ENCODE measurements at regions not wholly inside any gene's neighbourhood (a gene's known extent, or its start where the extent isn't known, plus 50 kb on each side); places are given as distances from the start of the nearest gene placed in this dataset.
"Not testable (repeated sequence)": the region's sequence is repeated elsewhere in the genome, so short reads cannot be mapped to it uniquely, and the experiment has no call there.

DNA sequence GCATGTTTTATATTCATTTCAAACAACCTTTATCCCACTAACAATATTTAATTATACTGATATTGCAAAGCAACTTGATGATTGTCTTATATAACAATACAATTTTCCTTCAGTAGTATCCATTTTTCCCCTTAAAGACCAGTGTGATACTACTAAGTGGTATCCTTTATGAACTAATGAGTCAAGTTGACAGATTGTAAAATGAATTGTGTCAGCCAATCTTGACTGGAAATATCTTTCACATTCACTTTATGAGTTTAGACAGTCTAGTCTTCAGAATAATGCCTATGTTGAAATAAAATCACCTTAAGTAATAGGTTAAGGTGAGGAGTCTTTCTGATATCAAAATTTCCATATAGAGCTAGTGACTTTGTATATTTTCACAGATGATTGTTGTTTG lies 950.0 kb upstream of the CELF2 start:
- ChIA-PET POLR2A (no interaction called here), CTCF (no interaction called here)
- DNase-seq (ENCODE audit: low read depth, low spot score), result no peak
- dilution Hi-C loops (cut with MboI; ENCODE audit: extremely low pct_ligation_motif_present, low sequenced_read_pairs) (no loop called here), intact Hi-C loops (cut with micrococcal nuclease) (no loop called here)
- Histone ChIP-seq H3K9me3 (replicated peaks; ENCODE audit: control insufficient read depth, insufficient read depth, low read length) (no peaks in the 10 kb centered on the region), H2AFZ (ENCODE audit: low read depth, low read length) (no peak overlapping the region), H3K79me2 (ENCODE audit: control insufficient read depth, insufficient read depth, low read length) (no peaks in the 10 kb centered on the region), H3K27ac (ENCODE audit: insufficient read depth, low read depth, low read length) (no peak overlapping the region), H3K4me3 (replicated peaks in 1 of 3; ENCODE audit: insufficient read depth in 1 of 3, low read depth in 1 of 3, low read length in 3 of 3) (no peak overlapping the region), H3K36me3 (ENCODE audit: control insufficient read depth in 2 of 2, extremely low read depth in 1 of 2, insufficient read depth in 2 of 2, low read length in 2 of 2) (no peaks in the 10 kb centered on the region), H3K4me2 (ENCODE audit: insufficient read depth, low read length) (no peak overlapping the region), H3K27me3 (ENCODE audit: control insufficient read depth in 2 of 2, insufficient read depth in 2 of 2, low read length in 2 of 2) (no peaks in the 10 kb centered on the region), H3K9me1 (replicated peaks; ENCODE audit: control insufficient read depth, extremely low read depth, insufficient read depth, low read length) (no peaks in the 10 kb centered on the region), H3K4me1 (ENCODE audit: control insufficient read depth, extremely low read depth, insufficient read depth, low read length) (no peaks in the 10 kb centered on the region), H3K9ac (replicated peaks; ENCODE audit: extremely low read depth, insufficient read depth, low read length) (no peak overlapping the region), H4K20me1 (replicated peaks; ENCODE audit: control insufficient read depth, extremely low read depth, insufficient read depth, low read length) (no peaks in the 10 kb centered on the region)
- no TSS peak for BruUV-seq (replicated peaks)
- peak; percentile 15 for FAIRE-seq
- TF ChIP-seq, protein P1, sequence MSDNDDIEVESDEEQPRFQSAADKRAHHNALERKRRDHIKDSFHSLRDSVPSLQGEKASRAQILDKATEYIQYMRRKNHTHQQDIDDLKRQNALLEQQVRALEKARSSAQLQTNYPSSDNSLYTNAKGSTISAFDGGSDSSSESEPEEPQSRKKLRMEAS (IDR thresholded peaks at IDR 0.05; ENCODE audit: insufficient read depth, insufficient read length), result no peak
- no peak for TF ChIP-seq POLR2AphosphoS5 (IDR thresholded peaks at IDR 0.05; ENCODE audit: insufficient read depth, low read depth, low read length)
- TF ChIP-seq EZH2 (IDR thresholded peaks at IDR 0.05; ENCODE audit: borderline replicate concordance, low read depth, low read length, severe bottlenecking), result no peak
- no peak for TF ChIP-seq FOS (IDR thresholded peaks at IDR 0.05; ENCODE audit: borderline replicate concordance, insufficient read depth, low read length)

DNA sequence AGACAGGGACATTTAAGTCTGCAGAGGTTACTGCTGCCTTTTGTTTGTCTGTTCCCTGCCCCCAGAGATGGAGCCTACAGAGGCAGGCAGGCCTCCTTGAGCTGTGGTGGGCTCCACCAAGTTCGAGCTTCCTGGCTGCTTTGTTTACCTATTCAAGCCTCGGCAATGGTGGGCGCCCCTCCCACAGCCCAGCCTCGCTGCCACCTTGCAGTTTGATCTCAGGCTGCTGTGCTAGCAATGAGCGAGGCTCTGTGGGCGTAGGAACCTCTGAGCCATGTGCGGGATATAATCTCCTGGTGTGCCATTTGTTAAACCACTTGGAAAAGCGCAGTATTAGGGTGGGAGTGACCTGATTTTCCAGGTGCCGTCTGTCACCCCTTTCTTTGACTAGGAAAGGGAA lies 942.8 kb upstream of the CELF2 start:
- H3K4me3 ChIP-seq (replicated peaks in 1 of 3; ENCODE audit: insufficient read depth in 1 of 3, low read depth in 1 of 3, low read length in 3 of 3); H3K9me3 ChIP-seq (replicated peaks; ENCODE audit: control insufficient read depth, insufficient read depth, low read length); intact Hi-C loops (cut with micrococcal nuclease); H4K20me1 ChIP-seq (replicated peaks; ENCODE audit: control insufficient read depth, extremely low read depth, insufficient read depth, low read length); H3K9ac ChIP-seq (replicated peaks; ENCODE audit: extremely low read depth, insufficient read depth, low read length); DNase-seq (ENCODE audit: low read depth, low spot score); dilution Hi-C loops (cut with MboI; ENCODE audit: extremely low pct_ligation_motif_present, low sequenced_read_pairs); CTCF ChIA-PET; H3K4me2 ChIP-seq (ENCODE audit: insufficient read depth, low read length); BruUV-seq (replicated peaks); H3K79me2 ChIP-seq (ENCODE audit: control insufficient read depth, insufficient read depth, low read length); H3K27ac ChIP-seq (ENCODE audit: insufficient read depth, low read depth, low read length); H3K36me3 ChIP-seq (ENCODE audit: control insufficient read depth in 2 of 2, extremely low read depth in 1 of 2, insufficient read depth in 2 of 2, low read length in 2 of 2); H3K9me1 ChIP-seq (replicated peaks; ENCODE audit: control insufficient read depth, extremely low read depth, insufficient read depth, low read length); FAIRE-seq; POLR2A ChIA-PET; H3K27me3 ChIP-seq (ENCODE audit: control insufficient read depth in 2 of 2, insufficient read depth in 2 of 2, low read length in 2 of 2); H3K4me1 ChIP-seq (ENCODE audit: control insufficient read depth, extremely low read depth, insufficient read depth, low read length); H2AFZ ChIP-seq (ENCODE audit: low read depth, low read length): not testable (repeated sequence)

All from endothelial cell of umbilical vein (primary cell).